Right lobe of liver (tissue), 6 donors: ENCODE measurements at regions not wholly inside any gene's neighbourhood (a gene's known extent, or its start where the extent isn't known, plus 50 kb on each side); places are given as distances from the start of the nearest gene placed in this dataset.

Source experiments
- ATAC-seq, 4 donors: fragments of 200-7000 bp; cut with Tn5 transposase; one replicate each; pipeline ENCODE4 v1.9.1; 2020; ENCODE audit warnings: mild to moderate bottlenecking in 4 of 4, moderate library complexity in 4 of 4
- DNase-seq, 3 donors: peaks; one replicate each; pipeline ENCODE4 v3.0.0-alpha.2; 2020
- H3K27ac ChIP-seq, 3 donors: fragments of 200-600 bp; one replicate each; pipeline ENCODE4 v1.8.0; 2022
- H3K27me3 ChIP-seq, 2 donors: fragments of 200-600 bp; one replicate each; pipeline ENCODE4 v1.8.0; 2022
- H3K36me3 ChIP-seq, 4 donors: fragments of 200-600 bp; sonication (generic) in 1 of 4; one replicate each; pipeline versions ENCODE4 v1.5.1 to v1.8.0; 2017 to 2022; ENCODE audit warnings: control low read depth in 1 of 4
- H3K4me1 ChIP-seq, 4 donors: fragments of 200-600 bp; sonication (generic) in 1 of 4; one replicate each; pipeline versions ENCODE4 v1.5.1 to v1.8.0; 2017 to 2022; ENCODE audit warnings: control low read depth in 1 of 4
- H3K4me3 ChIP-seq, 3 donors: fragments of 200-600 bp; one replicate each; pipeline ENCODE4 v1.8.0; 2022
- H3K9me3 ChIP-seq, 4 donors: fragments of 200-600 bp; sonication (generic) in 1 of 4; one replicate each; pipeline versions ENCODE4 v1.5.1 to v1.8.0; 2017 to 2022; ENCODE audit warnings: control low read depth in 1 of 4
- POLR2A ChIP-seq: fragments of 450-650 bp; IDR thresholded peaks from one replicate; pipeline ENCODE4 v1.6.1; 2017; ENCODE audit warnings: antibody characterized with exemption, mild to moderate bottlenecking
- WGBS: methylation state at CpG from one replicate; pipeline ENCODE4 v1.1.6; 2018; ENCODE audit warnings: low coverage, low lambda C conversion rate; ENCODE audit not compliant: insufficient coverage; ENCODE audit errors: missing lambda C conversion rate; 5-methylcytosine and 5-hydroxymethylcytosine counted together
- intact Hi-C, 2 donors: fragments of 100-400 bp; cut with DNase I; formaldehyde crosslinking; loops; one replicate each; pipeline versions ENCODE4 v1.11.2 to v1.14.1; 2022
- TF ChIP-seq, protein P1 (sequence below), 4 donors: fragments of 200-600 bp in 3 of 4; fragments of 450-650 bp in 1 of 4; IDR thresholded peaks; one replicate each; pipeline versions ENCODE4 v1.5.1 to v1.8.0; 2016 to 2022; ENCODE audit warnings: antibody characterized with exemption in 4 of 4, mild to moderate bottlenecking in 2 of 4
- donor health status: DM: no; HTN: yes; CAD: no.
- donor health status: DM: no; HTN: no; CAD: no.
- donor health status: DM: no; HTN: no; CAD: no.
- donor health status: DM: no; HTN: yes; CAD: no.
- donor health status: DM: no; HTN: yes; CAD: no.

DNA sequence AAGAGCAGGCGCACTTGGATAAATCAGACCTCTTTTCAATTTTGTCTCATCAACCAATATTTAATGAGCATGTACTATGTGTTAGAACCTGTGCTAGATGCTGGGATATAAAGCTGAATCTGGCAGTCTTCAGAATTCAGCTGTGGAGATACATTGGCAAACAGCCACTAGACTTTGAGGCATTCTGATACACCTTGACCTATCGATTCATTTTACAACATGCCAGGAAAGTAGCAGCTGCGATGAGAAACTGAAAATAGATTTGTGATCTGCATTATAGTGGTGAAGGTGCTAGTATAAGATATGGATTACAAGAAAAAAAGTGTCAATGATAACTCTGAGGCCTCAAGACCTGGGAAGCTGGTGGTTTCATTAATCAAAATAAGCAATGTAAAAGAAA, 1338.1 kb upstream of the TENM4 start:
- H3K27me3 ChIP-seq = no peaks in the 10 kb centered on the region
- whole genome bisulfite sequencing = 52% methylated on average over 3 of the region's 3 CpGs

DNA sequence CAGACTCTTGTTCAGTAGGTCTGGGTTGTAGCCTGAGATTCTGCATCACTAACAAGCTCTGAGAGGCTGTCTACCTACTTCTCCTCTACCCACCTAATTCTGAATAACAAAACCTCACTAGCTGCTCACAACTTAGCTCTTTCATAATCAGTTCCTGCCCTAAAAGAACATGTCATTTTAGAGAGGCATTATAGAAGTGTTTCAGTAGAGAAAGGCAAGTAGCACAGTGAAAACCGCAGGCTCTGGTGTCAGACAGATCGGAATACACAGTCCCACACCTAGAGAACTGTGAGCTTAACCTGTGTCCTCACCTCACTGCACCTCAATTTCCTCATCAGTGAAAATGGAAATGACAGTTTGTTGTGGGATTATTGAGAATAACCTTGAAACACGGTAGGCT, 1337.6 kb upstream of the TENM4 start:
- no peak overlapping the region for H3K4me3 ChIP-seq
- TF ChIP-seq, protein P1, sequence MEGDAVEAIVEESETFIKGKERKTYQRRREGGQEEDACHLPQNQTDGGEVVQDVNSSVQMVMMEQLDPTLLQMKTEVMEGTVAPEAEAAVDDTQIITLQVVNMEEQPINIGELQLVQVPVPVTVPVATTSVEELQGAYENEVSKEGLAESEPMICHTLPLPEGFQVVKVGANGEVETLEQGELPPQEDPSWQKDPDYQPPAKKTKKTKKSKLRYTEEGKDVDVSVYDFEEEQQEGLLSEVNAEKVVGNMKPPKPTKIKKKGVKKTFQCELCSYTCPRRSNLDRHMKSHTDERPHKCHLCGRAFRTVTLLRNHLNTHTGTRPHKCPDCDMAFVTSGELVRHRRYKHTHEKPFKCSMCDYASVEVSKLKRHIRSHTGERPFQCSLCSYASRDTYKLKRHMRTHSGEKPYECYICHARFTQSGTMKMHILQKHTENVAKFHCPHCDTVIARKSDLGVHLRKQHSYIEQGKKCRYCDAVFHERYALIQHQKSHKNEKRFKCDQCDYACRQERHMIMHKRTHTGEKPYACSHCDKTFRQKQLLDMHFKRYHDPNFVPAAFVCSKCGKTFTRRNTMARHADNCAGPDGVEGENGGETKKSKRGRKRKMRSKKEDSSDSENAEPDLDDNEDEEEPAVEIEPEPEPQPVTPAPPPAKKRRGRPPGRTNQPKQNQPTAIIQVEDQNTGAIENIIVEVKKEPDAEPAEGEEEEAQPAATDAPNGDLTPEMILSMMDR (IDR thresholded peaks at IDR 0.05) = no peak
- TF ChIP-seq POLR2A = no peak
- WGBS = 36% methylated on average over 3 of the region's 3 CpGs
- no peaks in the 10 kb centered on the region for H3K9me3 ChIP-seq
- no peaks in the 10 kb centered on the region for H3K4me1 ChIP-seq
- intact Hi-C loops = no loop called here
- ATAC-seq (no peak), DNase-seq (no peak)
- no peaks in the 10 kb centered on the region for H3K36me3 ChIP-seq
- no peak overlapping the region for H3K27ac ChIP-seq
- no peaks in the 10 kb centered on the region for H3K27me3 ChIP-seq

More for the DNA sequence above, 1338.1 kb upstream of the TENM4 start:
- Histone ChIP-seq H3K4me1 (no peaks in the 10 kb centered on the region), H3K36me3 (no peaks in the 10 kb centered on the region), H3K27ac (no peak overlapping the region), H3K9me3 (no peaks in the 10 kb centered on the region), H3K4me3 (no peak overlapping the region)
- ATAC-seq (no peak), DNase-seq (no peak)
- intact Hi-C loops = no loop called here
- TF ChIP-seq, protein P1 (IDR thresholded peaks at IDR 0.05) = no peak
- no peak for TF ChIP-seq POLR2A

DNA sequence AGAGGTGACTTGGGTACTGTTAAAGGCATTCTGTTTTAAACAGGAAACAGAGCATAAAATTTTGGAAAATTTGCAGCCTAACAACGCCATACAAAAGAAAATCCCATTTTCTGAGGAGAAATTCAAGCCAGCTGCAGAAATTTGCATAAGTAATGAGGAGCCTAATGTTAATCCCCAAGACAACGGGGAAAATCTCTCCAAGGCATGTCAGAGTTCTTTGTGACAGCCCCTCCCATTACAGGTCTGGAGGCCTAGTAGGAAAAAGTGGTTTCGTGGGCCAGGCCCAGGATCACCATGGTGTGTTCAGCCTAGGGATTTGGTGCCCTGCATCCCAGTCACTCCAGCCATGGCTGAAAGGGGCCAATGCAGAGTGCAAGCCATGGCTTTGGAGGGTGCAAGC, 1333.1 kb upstream of the TENM4 start:
- H3K4me3 ChIP-seq = no peak overlapping the region
- no peak for DNase-seq
- WGBS = 26% methylated on average over 2 of the region's 3 CpGs
- H3K27me3 ChIP-seq = no peaks in the 10 kb centered on the region
- no peaks in the 10 kb centered on the region for H3K4me1 ChIP-seq
- intact Hi-C loops = no loop called here
- no peak overlapping the region for H3K27ac ChIP-seq
- H3K36me3 ChIP-seq = no peaks in the 10 kb centered on the region
- no peak for ATAC-seq
- TF ChIP-seq POLR2A = no peak
- TF ChIP-seq, protein P1 (IDR thresholded peaks at IDR 0.05) = no peak
- H3K9me3 ChIP-seq = no peaks in the 10 kb centered on the region

DNA sequence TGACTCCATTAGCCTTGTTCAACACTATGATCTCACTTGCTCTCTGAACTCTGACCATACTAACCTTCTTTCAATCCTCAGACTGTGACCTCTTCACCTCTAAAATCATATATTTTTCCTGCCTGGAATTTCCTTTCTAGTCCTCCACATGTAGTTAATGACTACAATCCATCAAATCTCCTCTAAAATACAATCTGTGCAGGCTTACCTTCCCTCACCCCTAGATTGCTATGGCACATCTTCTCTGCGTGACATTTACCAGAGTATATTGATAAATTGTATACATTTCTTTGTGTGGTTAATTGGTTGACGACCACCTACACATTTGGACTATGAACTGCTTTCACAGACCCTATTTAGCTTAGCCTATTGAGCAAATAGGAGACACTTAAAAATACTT, 1330.2 kb upstream of the TENM4 start:
- no peaks in the 10 kb centered on the region for H3K27me3 ChIP-seq
- 45% methylated on average over 2 of the region's 2 CpGs for WGBS
- no peak overlapping the region for H3K27ac ChIP-seq
- no peaks in the 10 kb centered on the region for H3K9me3 ChIP-seq
- DNase-seq (no peak), ATAC-seq (no peak)
- H3K4me1 ChIP-seq = no peaks in the 10 kb centered on the region
- no peak for TF ChIP-seq POLR2A
- TF ChIP-seq, protein P1 (IDR thresholded peaks at IDR 0.05) = no peak
- intact Hi-C loops = no loop called here
- no peaks in the 10 kb centered on the region for H3K36me3 ChIP-seq
- H3K4me3 ChIP-seq = no peak overlapping the region

DNA sequence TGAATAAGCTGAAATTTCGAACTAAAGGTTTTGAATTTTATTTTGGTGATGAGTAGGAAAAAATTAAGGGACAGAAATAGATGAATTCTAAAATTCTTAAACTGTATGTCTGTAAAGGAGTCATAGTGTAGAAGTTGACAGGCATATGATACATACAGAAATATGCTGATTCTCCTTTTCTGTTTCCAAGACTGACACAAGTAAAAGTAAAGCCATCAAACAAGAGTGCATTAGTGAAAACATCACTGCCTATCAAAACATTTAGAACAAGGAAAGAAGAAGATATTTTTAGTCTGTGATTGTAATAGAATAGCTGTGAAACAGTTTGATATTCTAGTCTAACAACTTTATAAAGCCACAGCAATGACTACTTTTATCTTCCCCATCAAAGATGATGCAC, 1318.0 kb upstream of the TENM4 start:
- no peak overlapping the region for H3K4me3 ChIP-seq
- intact Hi-C loops = no loop called here
- no peaks in the 10 kb centered on the region for H3K27me3 ChIP-seq
- H3K4me1 ChIP-seq = no peaks in the 10 kb centered on the region
- no peak overlapping the region for H3K27ac ChIP-seq
- no peak for DNase-seq
- H3K36me3 ChIP-seq = no peaks in the 10 kb centered on the region
- no peak for ATAC-seq
- TF ChIP-seq, protein P1 (IDR thresholded peaks at IDR 0.05) = no peak
- TF ChIP-seq POLR2A = no peak
- no peaks in the 10 kb centered on the region for H3K9me3 ChIP-seq
- WGBS = 28% methylated on average over 1 of the region's 1 CpG
